ENCODE measurements at regions not wholly inside any gene's neighbourhood (a gene's known extent, or its start where the extent isn't known, plus 50 kb on each side); places are given as distances from the start of the nearest gene placed in this dataset.
"Not testable (repeated sequence)": the region's sequence is repeated elsewhere in the genome, so short reads cannot be mapped to it uniquely, and the experiment has no call there.

DNA sequence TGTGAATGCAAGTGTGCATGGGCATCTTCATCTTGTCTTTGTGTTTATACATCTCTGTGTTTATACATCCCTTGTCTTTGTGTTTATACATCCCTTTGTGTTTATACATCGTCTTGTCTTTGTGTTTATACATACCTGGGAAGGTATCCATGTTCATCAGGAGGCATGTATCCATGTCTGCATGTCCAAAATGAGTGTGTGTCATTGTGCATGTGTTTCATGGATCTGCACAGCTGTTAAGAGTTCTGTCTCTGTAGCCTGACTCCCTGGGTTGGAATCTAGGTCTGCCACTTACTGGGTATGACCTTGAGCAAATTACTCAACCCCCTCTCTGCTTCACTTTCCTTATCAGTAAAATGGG is 50.1 kb upstream of the SIRPA start:
- no peak for DNase-seq

DNA sequence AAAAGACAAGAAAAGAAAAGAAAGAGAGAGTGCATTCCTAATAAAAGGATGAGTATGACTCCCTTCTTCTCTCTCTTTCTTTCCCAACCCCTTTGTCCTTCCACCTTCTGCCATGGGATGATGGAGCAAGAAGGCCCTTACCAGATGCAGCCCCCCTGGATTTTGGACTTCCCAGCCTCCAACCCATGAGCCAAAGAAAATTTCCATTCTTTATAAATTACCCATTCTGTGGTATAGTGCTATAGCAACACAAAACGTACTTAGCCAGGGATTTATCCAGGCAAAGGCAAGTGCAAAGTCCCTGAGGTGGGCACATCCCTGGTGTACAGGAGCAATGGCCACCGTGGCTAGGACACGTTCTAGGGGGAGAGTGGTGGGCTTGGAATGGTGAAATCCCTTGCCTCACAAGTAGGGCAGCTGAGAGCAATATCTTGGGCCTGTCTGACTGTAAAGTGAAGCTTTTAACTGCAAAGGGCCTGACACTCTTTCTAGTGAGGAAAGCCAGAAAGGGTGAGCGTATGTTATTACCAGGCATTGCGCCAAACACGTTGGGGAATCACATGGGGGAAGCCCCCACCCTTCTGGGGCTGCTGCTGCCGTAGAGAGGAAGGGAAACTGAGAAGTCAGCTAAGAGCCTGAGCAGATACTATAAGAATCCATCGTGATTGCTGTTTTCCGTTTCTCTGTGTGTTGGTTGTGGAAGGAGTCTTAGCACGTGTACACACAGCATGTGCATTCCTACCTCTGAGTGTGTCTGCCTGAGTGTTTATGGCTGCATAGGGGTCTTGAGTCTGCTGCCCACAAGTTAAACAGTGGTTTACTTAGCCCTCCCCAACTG is 50.7 kb upstream of the SIRPA start:
- DNase-seq: no peak

DNA sequence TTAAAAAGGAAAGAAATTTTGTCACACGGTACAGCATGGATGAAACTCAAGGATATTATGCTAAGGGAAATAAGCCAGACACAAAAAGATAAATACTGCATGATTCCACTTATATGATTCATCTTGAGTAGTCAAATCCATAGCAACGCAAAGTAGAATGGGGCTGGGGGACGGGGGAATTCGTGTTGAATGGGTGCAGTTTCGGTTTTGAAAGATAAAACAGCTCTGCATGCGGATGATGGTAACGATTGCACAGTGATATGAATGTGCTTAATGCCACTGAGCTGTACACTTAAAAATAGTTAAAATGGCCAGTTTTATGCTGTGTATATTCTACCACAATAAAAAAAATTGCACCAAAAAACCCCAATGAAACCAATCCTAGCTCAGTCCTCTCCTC is 52.9 kb upstream of the SIRPA start:
- no peak for DNase-seq

DNA sequence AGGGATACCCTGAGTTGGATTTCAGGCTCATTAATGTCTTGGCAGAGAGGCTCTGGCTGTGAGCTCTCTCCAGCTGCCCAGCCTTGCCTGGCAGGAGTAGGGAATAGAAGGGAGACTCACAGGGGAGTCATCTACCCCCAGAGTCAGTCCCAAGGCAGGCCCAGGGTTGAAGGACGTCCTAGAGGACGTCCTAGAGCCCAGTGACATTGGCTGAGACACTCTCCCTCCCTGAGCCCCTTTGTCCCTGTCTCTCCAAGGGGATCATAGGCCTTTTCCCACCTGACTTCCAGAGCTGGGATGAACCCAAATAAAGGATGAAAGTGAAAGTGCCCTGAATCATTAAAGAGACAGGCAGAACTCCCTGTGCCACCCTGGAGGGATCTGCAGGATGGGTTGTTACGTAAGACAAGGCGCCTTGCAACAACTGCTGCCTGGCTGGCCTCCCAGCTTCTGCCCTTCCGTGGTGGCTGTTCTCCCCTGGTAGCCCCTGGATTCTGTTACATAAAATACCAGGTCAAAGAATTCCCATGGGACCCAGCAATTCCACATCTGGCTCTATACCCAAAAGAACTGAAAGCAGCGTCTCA is 53.6 kb upstream of the SIRPA start:
- no peak for DNase-seq

DNA sequence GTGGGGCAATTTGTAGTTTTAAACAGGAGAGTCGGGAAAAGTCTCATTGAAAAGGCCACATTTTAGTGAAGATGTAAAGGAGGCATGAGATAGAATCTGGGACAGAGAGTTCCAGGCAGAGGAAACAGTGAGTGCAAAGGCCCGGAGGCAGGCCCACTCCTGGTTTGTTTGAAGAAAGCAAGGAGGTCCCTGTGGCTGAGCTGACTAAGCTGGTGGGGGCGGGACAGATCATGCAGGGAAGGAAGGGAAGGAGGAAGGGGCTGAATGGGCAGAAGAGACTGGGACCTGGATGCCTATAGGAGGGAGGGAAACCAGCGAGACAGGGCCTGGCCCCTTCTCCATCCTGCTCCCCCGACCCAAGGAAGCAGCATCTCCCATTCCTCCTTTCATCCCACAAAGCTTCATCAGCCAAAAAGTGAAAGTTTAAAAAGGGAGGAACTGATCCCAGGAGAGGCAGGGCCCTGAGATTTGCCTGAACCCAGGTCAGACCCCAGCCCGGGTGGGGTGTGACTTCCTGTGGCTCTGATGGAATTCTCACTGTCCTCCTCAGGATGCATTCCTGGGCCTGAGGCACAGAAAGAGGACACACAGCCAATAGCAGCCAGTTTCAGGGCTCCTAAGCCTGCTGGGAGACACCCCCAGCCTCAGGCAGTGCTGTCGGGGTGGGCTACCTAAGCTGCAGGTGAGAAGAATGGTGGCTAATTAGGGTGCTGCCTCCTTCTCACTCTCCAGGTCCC is 54.2 kb upstream of the SIRPA start:
- no peak for DNase-seq

DNA sequence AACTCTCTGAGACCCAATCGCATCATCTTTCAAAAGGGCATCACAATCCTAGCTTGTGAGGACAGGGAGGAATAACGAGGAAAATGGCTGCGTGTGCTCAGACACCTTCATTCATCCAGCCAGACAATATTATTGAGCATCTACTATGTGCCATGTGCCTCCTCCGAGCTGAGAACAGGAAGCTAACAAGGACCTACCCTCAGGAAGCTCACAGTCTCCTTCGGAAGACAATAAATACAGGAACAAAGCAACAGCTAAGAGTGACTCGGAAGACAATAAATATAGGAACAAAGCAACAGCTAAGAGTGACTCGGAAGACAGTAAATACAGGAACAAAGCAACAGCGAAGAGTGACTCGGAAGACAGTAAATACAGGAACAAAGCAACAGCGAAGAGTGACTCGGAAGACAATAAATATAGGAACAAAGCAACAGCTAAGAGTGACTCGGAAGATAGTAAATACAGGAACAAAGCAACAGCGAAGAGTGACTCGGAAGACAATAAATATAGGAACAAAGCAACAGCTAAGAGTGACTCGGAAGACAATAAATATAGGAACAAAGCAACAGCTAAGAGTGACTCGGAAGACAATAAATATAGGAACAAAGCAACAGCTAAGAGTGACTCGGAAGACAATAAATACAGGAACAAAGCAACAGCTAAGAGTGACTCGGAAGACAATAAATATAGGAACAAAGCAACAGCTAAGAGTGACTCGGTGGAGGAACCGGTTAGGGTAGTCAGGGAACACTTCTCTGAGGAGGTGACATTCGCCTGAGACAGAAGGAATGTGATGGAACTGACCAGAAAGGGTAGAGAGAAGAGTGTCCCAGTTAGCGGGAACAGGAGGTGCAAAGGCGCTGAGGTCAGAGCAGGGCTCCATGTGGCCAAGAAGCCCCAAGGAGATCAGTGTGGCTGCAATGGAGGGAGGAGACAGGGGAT is 55.6 kb upstream of the SIRPA start:
- DNase-seq: not testable (repeated sequence)

DNA sequence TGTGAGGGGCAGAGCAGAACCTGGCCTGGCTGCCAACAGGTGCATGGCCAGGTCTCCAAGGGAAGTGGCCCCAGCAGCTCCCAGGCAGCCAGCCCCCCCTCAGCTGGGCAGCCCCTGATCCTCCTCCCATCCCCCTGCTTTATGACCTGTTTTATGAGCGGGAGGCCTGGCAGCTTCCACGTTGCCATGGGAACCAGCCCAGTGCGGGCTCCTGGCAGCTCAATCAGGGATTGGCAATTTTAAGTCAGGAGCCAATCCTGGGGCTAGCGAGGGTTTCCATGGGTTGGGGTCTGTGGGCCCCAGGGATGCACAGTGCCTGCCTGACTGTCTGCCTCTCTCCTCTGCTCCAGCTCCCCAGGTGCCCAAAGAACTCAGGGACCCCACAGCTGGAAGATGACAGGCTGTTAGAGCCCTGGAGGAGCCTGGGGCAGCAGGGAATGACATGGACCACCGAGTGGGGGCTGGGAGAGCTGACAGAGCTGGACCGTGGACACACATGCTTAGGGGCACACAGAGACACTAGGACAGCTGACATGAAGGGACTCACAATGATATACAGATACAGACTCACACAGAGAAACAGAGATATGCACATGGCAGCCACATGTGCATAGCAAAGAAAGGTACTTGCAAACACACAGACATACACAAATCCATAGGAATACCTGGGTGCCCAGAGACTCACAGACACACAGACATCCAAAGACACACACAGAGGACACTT is 56.5 kb upstream of the SIRPA start:
- DNase-seq: no peak

DNA sequence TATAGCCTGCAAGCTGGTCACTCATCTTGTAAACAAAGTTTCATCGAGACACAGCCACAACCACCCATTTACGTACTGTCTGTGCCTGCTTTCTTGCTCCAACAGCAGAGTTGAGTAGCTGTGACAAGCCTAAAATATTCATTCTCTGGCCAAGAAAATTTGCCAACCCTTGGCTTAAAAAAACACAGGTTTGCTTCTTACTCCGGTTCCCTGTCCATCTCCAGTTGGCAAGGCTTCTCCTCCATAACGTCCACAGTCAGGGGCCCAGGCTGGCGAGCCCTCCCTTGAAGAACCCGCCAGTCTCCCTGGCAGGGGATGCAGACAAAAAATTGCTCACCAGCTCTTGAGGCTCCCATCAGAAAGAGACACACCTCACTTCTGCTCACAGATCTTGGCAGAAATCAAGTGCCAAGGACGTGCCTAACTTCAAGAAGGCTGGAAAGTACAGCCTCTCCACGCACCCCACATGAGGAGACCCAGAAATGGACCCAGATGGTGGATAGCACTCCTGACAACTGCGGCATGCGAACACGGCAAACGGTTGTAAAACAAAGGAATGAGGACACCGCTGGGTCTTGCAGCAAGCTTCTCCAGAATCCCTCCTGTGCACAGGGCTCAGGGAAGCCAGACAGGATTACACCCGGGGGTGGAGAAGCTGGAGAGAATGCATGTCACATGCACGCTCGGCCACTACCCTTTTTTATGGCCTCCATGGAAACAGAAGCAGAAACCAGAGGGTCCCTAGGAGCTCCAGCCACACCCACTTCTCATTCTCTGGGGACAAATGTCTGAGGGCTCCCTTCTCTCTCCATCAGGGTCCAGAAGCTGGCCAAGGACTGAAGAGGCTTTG is 59.8 kb upstream of the SIRPA start:
- DNase-seq: no peak

DNA sequence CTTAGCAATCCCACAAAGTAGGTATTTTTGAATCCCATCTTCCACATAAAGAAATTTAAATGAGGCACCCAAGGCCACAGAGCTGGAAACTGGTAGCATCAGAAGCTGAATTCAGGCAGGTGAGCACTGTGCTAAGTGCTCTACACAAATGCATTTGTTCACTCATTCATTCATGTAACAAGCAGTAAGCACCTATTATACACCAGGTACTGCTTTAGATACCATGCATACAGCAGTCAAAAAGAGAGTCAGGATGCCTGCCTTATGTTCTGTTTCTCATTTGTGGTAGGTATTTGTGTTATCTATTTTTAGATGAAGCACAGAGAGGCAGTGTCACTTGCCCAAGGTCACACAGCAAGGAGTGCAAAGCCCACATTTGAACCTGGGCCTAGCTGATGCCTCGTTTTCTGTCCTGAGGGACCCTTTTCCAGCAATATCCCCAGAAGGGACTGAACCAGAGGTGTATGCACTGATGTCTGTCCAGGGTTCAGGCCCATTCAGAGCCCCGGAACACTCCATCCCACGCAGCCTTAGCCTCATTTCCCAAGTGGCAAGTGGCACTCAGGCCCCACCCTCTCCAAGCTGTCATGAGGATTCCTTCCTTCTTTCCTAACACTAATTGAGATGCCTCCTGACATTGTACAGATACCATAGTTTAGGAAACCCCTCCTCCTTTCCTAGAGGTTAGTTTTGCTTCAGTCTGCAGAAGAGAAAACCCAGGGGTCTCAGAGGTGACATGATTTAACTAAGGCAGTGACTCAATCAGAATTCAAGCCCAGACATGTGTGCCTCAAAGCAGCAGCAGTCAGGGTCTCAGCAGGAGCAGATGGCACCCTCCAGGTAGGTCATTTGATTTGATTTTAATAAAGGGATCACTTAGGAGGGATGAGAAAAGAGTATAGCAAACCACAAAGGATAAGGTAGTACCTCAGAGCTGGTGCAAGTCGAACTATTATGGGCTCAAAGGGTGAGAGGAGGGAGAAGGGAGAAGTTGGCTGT is 61.2 kb upstream of the SIRPA start:
- DNase-seq: no peak

DNA sequence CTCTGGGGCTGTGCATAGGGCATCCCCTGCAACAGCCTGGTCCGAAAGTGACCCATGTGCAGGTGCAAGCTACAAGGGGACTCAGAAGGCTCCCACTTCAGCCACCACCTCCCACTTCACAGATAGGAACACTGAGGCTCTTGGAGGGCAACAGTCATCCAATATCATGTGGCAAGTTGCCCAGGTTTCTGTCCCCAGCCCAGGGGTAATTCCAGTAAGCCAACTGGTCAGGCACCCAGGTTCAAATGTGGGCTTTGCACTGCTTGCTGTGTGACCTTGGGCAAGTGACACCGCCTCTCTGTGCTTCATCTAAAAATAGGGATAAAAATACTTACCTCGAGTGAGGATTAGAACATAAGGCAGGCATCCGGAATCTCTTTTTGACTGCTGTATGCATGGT is 62.0 kb upstream of the SIRPA start:
- DNase-seq: no peak

DNA sequence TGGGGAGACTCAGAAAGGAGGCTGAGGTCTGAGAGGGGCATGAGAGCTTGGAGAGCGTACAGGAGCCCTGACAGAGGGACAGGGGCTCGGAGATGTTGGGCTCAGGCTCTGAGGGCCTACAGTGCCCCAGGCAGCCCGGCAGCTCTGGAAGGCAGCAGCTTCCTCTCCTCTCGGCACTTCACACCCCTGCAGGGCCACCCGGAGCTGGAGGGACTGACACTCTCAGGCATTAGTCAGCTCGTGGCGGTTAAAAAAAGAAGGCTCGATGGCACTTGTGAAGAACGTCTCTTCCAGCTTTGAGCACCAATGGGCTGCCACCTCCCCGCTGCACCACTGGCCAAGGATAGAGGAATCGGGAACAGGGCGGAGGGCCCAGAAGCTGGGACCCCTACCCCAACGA is 62.6 kb upstream of the SIRPA start:
- DNase-seq: no peak

DNA sequence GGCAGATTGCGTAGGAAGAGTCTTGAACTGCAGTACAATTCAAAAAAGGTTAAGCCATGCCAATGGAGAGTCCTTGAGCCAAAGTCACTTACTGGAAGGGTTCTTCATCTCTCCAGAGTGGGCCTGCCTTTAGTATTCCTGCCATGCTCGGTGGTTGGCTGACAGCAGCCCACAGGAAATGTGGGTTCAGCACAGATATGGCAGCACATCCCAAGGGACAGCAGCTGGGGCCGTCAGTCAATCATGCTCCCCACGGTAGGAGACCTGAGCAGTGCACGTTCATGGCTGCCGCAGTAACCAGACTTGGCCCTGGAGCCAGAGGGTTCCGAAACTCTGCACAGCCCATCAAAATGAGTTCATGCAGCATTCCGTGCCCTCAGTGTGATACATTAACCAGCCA is 63.6 kb upstream of the SIRPA start:
- no peak for DNase-seq

DNA sequence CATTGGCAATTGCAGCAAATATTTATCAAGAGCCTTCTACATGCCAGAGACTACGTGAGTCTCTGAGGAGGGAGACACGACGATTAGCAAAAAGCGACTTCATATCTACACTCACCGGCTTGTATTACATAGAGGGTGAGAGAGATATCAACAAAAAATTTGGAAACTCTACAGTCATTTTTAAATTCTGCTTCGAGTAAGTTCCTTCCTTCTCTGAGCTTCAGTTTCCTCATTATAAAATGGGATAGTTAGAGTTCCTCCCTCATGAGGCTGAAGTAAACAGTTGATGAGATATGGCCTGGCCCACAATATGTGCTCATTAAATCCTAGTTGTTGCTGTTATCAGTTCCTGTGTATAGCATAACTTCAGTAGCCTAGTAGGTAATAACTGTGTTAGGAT is 64.1 kb upstream of the SIRPA start:
- no peak for DNase-seq

DNA sequence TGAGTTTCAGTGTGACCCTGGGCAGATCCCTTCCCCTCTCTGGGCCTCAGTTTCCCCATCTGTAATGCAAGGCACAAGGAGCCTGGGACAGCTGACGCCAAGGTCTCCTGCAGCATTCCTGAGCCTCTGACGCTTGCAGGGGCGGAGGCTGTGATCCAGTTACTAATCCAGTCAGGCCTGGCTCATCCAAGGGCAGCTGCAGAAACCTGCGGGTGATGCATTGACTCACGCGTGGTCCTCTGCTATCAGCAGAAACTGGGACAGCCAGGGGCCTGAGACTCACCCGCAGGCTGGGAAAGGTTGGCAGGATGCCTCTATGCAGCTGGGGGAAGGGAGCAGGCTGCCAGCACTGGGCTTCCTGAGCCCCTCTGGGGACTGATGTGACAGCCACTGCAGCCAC is 65.0 kb upstream of the SIRPA start:
- DNase-seq: no peak

DNA sequence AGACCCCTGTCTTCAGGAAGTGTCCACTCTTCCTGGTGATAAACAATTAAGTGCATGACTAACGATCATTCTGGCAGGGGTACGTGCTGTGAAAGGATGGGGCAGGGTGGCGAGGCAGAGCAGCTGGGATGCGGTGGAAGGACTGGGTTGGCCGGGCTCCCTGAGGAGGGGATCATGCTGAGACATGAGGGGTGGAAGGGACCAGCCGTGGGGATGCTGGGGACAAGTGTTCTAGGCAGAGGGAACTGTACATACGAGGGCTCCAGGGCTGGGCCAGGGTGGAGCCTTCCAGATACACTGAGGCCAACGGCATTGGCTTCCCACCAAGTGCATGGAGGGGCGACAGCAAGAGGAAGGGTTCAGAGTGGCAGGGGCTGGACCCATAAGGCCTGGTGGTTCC is 65.7 kb upstream of the SIRPA start:
- DNase-seq: no peak

DNA sequence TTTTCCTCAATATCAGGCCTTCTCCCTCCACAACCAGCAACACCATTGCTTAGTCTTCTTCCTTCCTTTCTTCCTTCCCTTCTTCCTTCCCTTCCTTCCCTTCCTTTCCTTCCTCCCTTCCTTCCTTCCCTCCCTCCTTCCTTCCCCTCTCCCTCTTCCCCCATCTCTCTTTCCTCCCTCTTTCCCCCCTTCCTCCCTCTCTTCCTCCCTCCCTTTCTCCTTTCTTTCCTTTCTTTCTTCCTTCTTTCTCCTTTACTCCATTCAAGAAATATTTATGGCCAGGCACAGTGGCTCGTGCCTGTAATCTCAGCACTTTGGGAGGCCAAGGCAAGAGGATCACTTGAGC is 66.4 kb upstream of the SIRPA start:
- no peak for DNase-seq

DNA sequence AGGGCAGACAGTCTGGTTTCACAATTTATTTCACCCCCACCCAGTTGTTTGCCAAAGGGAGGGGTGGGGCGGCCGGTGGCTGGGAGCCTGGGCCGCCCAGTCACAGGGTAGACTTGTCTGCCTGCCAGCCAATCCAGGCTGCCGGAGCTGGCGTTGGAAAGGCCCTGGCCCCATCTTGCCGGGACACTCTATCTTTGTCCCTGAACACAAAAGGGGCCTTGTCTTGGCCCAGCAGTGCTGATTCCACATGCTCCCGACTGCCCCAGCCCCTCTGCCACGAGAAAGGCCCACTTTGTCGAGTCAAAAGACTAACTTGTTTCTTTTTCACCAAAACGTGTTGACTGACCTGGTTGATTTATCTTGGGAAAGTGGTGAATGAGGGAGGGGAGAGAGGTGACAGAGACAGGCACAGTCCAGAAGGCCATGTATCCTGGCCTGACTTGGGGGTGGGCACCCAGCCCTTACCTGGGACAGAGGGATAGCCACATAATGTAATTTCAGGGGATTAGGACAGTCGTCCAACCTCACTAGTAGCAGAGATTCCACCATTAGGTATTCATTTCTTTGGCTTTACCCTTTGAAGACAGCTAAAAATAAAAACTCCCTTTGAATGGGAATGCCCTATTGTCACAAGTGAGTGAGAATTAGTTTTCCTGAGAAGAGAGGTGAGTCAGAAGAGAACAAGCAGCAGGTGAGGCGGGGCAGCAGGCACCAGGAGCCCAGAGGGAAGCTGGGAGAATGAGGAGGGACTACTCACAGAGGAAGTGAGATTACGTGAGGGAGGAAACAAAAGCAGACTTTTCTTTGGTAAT is 67.0 kb upstream of the SIRPA start:
- DNase-seq: no peak

DNA sequence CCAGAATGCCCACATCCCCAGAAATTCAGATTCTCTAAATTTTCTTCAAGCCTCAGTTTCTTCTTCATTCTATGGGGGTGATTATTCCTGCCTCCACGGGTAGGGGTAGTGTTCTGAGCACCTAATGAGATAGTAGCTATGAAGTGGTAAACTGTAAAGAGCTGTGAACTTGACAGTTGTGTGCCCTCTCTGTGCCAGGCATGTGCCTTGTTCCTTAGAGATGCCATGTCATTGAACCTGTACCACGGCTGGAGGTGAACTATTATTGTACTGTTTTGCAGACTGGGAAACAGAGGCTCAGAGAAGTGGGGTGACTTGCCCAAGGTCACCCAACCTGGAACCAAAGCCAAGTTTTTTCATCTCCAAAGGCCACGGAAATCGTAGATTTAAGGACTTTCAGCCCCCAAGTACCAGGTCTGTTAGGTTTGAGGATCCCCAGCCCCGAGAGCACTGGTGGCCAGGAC is 67.7 kb upstream of the SIRPA start:
- no peak for DNase-seq

DNA sequence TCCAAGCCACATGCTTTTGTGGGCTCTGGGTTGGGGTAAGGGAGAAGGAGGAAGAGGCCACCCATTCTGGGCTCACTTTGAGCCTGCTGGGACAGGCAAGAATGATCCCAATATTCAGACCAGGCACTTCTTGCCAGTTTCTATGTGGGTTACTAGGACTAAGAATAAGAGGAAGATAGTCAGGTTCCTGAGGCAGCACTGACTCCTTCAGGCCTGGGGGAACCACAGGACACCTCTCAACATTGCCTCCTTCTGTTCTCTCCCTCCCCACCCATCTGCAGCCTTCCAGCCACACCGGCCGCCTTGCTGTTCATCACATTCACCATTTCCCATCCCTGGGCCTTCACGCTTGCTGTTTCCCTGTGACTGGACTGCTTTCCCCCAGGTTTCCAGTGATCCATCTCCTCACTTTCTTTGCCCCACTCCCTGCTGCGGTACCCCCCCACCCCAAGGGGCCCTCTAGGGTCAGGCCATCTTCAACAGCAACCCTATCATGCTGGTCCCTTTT is 69.2 kb upstream of the SIRPA start:
- DNase-seq: no peak

Data from right forelimb (tissue), 1 donor.